T-helper 1 cell treated with Interleukin-12 subunit alpha and Interleukin-12 subunit beta and Interleukin-4 antibody, amounts not matched to agents 30 ng/mL and 1 ng/mL, for 36 hours (primary cell): ENCODE measurements at regions not wholly inside any gene's neighbourhood (a gene's known extent, or its start where the extent isn't known, plus 50 kb on each side); places are given as distances from the start of the nearest gene placed in this dataset.
"Not testable (repeated sequence)": the region's sequence is repeated elsewhere in the genome, so short reads cannot be mapped to it uniquely, and the experiment has no call there.

ENCODE experiments used
- intact Hi-C: fragments of 100-400 bp; cut with micrococcal nuclease; formaldehyde crosslinking; loops from one replicate; pipeline ENCODE4 v1.15.1; 2024

DNA sequence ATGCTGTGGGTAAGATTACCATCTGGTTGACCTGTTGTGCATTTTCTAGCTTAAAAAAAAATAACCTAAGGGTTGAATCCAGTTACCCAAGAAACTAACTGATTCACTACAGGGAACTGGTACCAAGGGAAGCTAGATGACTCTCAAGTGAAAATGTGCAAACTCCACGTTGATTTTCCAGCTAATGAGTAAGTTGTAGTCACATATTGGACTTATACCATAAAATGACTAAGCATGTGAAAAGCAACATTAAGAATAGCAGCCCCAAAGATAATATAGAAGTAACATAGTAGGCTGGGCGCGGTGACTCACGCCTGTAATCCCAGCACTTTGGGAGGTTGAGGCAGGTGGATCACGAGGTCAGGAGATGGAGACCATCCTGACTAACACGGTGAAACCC is 270.9 kb downstream of the SPRY1 start:
- intact Hi-C loops, result no loop called here

DNA sequence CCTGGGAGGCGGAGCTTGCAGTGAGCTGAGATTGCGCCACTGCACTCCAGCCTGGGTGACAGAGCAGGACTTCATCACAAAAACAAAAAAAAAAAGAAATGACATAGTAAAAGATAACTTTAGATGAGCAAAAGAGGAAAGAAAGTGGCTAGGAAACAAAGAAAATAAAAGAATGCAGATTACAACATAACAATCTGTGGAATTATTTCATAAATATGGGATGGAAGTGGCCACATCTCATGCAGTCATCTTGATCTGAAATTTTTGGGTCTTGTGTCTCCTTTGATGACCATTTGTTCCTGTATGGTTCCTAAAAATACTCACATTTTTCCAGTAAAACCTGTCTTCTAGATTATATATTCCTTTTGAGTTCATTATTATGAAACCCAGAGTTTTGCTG is 271.4 kb downstream of the SPRY1 start:
- intact Hi-C loops, result no loop called here

DNA sequence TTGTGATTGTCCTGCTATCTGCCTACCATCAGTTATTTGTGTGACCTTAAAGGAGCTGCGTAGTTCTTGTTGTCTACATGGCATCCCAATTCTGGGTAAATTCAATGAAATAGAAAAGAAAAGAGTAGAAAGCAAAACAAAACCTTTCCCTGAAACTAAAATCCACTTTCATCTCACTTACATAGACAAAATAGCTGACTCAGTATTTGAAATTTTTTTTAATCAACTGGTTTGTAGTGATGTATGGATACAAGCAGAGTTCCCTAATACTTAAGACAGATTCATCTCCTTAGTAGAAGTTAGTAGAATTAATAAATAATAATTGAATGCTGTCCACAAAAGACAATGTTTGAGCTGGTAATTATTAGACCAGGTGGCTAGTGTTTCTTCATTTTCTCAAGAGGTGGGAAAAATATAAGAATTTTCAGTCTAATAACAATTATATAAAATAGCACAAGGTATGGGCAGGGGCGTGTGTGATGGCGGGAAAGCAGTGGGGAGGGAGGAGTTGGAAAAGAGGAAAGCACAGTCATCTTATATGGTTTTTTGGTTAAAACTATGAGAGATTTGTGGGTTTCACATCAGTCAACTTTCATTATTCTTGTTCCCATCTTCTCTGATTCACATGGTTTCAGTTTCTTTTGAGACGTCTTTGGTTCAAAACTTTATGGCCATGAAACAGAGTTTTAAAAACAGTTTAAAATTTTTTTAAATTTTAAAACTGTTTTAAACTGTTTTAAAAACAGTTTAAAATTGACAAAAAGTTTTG is 275.2 kb downstream of the SPRY1 start:
- intact Hi-C loops, result loop anchor here (1.0 to 10.0 kb wide), 5 partner anchors 70 to 907 kb away; partner anchors contain the start of genes NUDT6 and SPRY1

DNA sequence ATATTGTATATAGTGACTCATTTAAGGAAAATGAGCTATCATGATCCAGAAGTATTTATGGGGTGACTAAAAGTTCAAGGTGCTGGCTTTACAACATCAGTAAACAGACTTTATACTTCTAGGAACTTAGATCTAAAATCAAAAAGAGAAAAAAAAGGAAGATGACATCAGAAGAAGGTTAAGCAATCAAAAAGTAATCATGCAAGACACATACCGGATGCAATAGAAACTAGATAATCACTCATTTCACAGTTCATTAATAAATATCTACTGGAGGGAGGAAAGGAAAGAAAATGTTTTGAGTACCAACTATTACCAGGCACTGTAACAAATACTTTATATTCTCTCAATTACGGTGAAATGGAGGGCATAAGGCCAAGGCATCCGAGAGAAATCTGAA is 276.4 kb downstream of the SPRY1 start:
- intact Hi-C loops, result loop anchor here (1.0 to 10.0 kb wide), 5 partner anchors 71 to 908 kb away; partner anchors contain the start of genes NUDT6 and SPRY1

DNA sequence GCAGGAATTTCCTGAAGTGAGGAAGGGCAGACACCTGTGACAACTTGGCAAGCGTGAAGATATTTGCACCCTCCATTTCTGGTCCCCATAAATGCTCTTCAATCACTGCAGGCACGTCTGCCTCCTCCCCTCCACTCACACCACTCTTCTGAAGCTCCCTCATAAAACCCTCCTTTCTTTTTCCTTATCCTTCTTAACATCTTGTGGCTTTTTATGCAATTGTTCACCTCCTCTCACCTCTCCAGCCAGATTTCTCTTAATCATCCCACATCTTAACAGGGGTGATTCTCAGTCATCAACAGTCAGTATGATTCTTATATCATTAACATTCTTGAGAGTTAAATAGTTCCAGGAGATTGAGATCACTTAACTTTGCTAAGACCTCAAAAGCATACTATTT is 277.4 kb downstream of the SPRY1 start:
- intact Hi-C loops, result loop anchor here (2.0 to 10.0 kb wide), 3 partner anchors 72 to 909 kb away; partner anchors contain the start of gene NUDT6

DNA sequence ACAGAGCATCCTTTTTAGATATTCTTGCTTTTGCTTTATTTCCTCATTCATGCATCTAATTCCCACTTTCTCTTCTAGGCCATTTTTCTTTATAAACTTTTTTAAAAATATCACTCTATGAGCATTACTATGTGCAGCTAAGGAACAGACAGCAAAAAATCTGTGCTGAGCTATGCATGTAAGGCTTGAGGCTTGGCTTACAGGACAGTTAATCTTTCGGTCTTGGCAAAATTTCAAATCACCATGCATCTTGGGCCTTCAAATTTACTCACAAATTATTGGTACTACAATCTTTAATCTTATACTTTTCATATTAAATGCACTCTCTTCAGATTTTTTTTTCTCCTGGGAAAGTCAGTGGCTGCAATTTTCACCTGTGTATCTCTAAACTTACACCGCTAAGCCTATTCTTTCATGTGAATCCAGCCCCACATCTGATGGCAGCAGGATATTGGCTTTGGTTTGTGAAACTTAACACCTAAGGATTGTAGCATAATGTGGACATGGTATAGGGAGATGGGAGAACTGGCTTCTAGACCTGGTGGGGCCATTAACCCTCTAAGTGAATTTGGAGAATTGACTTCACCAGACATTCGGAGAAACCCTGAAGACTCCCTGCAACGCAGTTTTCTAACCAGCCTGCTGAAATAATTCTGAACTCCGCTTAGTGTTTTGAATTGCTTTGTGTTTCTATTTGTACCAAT is 278.3 kb downstream of the SPRY1 start:
- intact Hi-C loops, result loop anchor here (5.0 to 10.0 kb wide), 2 partner anchors 73 to 910 kb away; no protein-coding TSS in a partner anchor

DNA sequence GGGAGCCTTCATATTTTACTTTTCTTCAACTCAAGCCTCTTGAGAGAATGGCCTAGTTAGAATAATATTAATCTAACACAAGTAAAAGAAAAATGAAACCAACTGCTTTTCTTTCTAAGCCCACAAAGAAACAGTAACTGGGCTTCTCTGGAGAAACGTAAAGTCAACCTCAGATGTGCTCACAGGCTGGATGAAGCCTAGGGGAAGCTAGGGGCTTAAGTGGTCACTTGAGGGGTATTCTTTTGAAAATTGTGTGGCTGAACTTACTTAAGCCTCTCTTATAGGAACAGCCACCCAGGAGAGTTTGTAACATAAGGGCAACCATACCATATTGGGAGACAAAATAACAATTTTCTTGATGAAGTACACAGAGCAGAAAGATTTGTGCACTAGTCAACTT is 279.0 kb downstream of the SPRY1 start:
- intact Hi-C loops, result loop anchor here (10.0 kb wide), 1 partner anchor 911 kb away; no protein-coding TSS in a partner anchor

DNA sequence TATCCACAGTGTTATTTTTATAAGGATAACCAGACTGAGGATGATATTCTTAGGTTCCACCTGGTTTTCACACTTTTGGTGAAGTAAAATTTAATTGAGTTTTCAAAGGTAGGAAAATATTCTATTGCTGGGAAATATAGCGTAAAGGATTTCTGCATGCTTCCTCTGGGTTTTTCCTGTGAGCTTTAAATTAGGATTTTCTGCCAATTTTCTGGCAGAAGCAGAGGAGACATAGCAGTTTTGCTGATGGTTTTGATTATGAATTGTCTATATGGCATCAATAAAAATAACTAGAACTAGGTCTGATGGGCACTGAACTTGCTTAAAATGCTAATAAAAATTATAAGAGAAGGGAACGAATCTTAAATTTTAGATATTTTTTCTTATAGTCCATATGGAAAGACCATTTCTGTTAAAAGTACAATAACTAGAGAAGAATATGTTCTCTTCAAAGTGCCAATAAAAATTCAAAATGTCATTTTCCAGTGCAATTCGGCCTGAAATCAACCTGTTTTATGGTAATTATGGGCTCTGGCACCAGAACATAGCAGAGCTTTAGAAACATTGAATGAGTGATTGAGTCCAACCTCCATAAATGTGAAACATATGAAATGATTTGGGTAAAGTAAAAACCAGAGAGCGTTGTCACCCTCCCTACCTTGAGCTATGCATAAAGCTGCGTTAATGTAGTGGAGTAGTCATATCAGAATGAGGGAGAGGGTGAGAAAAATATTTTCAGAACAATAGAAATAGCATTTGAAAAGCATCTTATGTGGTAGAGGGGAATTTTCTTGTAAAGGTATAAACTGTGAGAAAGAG is 279.7 kb downstream of the SPRY1 start:
- intact Hi-C loops, result loop anchor here (10.0 kb wide), 1 partner anchor 911 kb away; no protein-coding TSS in a partner anchor

DNA sequence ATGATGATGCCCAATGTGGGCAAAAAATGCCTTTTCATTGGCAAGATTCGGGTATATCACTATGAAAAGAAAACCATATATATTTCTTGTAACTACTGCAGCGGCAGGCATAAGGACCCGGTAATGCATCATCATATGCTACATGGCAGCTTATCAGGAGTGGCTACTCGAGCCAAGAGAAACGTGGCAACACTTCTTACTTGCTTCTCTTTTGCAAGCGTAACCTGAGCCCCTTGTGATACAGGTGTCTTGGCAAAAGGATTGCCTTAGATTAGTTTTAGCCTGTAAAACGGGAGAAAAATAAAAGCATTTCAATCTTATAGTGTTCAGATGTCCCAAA is 280.3 kb downstream of the SPRY1 start:
- intact Hi-C loops, result loop anchor here (10.0 kb wide), 1 partner anchor 912 kb away; no protein-coding TSS in a partner anchor

DNA sequence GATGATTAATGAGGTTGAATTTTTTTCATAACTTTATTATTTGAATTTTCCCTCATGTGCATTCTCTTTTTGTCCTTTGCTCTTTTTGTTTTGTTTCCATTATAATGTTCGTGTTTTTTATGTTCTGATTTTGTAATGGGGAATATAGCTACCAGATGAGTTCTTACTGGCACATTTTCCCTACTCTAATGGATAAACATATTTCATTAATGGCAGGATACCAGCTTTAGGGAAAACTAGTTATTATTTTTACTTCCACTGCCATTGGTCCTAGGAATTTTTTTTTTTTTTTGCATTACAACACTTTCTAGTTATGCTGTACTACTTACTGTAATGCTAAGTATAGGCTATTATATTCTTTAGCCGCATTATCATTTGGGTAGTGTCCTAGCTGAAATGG is 286.3 kb downstream of the SPRY1 start:
- intact Hi-C loops, result no loop called here

DNA sequence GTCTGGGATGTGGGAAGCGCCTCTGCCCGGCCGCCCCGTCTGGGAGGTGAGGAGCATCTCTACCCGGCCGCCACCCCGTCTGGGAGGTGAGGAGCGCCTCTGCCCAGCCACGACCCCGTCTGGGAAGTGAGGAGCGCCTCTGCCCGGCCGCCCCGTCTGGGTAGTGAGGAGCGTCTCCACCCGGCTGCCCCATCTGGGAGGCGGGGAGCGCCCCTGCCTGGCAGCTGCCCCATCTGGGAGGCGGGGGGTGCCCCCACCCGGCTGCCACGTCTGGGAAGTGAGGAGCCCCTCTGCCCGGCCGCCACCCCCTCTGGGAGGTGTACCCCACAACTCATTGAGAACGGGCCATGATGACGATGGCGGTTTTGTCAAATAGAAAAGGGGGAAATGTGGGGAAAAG is 288.3 kb downstream of the SPRY1 start:
- intact Hi-C loops, result not testable (repeated sequence)

DNA sequence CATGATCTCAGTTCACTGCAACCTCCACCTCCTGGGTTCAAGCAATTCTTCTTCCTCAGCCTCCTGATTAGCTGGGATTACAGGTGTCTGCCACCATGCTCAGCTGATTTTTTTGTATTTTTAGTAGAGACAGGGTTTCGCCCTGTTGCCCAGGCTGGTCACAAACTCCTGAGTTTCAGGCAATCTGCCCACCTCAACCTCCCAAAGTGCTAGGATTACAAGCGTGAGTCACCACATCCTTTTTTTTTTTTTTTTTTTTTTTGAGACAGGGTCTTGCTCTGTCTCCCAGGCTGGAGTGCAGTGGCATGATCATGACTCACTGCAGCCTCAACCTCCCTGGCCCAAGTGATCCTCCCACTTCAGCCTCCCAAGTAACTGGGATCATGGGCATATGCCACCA is 298.9 kb downstream of the SPRY1 start:
- intact Hi-C loops, result not testable (repeated sequence)

DNA sequence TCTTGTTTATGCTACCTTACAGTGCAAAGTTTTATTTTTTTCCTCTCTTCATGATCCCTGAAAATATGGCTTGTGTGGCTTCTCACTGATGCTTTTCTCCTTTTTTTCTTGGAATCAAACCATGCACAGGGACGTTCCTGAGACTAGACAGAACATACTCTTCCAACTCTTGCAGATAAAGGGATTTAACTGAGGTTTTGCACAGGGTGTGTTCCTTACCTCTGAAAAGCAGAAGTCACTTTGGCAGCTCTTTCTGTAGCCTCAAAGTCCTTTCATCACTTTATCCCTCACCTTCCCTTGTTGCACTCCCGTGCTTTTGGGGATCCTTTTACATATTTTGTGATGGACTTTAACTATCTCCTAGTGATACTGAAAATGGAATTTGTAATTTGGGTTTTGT is 300.1 kb downstream of the SPRY1 start:
- intact Hi-C loops, result no loop called here

DNA sequence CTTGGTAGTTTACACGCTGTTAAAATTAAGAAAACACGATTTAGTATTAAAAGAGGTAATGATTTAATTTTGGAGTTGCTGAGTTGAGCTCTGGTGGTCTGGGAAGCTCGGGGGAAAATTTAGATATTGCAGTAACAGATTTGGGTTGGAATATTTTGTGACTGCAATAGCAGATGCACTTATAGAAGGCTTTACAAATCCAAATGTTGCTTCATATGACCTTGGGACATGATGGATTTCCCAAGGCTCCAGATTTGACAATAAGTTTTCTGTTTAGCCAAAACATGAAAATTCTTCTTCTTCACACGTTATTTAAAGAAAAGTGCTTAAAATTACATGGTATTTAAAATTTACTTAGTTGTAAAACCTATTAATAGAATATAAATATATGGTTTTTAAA is 302.0 kb downstream of the SPRY1 start:
- intact Hi-C loops, result no loop called here

DNA sequence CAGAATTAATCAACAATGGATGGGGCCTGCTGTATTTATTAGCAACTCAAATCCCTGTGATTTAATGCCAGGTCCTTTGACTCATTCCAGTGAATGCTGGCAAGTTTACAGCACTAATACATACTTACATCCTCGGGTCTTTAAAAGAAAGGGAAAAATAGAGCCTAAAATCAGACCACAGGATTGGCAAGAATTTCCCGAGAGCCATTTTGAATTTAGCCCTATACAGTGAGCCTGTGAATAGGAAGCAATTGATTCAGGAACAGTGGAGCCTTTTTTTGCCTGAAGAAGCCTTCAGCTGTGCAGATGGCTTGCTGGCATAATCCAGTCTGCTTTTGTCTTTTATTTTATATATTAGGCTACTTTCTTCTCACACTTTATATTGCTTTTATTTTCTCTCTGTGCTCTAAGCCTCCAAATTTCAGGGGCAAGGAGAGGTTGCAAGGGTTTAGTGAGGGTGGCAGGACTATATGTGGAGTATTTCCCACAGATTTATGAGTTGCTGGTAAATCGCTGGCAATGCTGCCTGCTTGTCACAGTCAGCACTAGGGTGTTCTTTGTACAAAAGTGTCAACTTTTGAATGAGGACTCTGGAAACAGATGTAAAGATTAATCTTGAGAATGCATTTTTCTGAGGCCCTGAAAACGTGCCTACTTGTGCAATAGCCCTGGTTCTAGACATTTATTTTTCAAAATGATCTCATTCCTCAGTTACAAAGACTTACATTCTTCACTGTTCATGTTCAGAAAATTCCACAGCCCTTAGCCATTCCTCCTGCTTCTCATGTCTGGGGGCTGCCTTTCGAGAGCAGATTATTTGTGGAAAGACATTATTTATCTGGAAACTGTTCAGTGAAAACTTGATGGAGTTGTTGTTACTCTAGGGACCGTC is 303.5 kb downstream of the SPRY1 start:
- intact Hi-C loops, result no loop called here

DNA sequence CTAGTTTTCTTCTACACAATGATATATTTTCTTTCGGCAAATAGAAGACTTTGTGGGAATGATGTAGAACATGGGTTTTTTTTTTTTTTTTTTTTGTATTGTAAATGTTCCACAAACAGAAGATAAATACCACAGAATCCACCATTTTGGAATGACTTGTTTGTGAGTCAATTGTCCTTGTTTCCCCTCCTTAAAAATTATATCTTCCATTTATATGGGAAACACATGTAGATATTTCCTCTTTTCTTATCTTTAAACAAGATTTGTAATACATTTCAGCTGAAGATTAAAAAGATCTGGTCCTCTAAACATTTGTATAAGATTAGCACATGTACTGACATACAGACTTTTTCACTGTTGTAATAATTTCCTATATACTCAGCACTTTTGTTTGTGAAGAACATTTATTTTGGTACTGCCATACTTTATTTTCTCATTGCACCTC is 304.6 kb downstream of the SPRY1 start:
- intact Hi-C loops, result no loop called here

DNA sequence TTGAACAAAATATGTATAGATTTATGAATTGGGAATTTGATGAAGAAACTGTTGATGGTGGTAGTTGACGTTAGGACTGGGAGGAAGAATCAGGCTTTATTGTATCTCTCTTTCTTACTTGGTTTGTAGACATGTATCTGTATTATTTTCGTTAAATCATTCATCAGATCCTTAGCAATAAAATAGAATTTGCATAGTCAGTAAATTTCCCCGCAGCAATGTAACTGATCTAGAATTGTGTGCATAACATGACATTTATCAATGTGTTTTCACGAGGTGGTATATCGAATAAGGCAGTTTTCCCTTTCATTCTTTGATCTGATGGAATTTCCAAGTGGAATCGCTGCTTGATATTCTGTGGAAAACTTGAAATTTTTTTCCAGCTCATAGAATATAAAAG is 308.8 kb downstream of the SPRY1 start:
- intact Hi-C loops, result no loop called here

DNA sequence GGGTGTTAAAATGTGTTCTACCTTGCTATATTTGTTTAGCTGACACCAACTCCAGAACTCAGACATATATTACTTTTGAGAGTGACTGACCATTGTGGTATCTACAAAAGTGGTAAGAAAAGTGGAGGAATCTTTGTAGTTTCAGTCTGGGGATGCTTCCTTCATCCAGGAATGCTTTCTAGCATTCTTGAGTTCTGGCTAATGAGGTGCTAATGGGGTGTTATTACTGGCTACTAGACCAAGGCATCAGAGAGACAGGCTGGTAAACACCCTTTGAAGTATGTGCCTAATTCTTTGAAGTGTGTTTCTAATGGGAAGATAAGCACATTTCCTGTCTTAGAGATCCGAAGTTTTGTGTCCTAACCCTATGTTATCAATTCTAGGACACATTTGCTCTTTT is 310.4 kb downstream of the SPRY1 start:
- intact Hi-C loops, result no loop called here

DNA sequence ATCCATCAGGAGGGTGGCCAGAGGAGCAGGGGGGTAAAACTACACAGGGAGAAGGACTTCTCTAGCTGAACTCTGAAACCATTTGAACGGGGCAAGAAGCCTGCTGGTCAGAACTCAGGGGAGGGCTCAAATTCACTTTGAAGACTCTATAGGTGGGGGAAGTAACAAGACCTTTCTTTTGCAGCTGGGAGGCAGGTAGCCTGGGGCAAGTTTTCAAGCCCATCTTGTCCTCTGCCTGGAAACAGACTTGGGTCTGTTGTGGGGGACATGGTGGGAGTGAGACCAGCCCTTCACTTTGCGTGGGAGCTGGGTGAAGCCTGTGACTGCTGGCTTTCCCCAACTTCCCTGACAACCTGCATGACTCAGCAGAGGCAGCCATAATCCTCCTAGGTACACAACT is 312.3 kb downstream of the SPRY1 start:
- intact Hi-C loops, result no loop called here

DNA sequence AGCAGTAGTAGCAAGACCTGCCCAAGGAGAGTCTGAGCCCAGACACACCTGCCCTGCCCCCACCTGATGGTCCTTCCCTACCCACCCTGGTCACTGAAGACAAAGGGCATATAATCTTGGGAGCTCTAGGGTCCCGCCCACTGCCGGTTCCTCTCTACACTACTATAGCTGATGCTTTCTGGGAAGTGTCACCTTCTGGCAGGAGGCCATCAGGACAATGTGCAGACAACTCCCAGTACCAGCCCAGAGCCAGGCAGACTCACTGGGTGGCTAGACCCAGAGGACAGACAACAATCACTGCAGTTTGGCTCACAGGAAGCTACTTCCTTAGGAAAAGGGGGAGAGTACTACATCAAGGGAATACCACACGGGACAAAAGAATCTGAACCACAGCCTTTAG is 312.7 kb downstream of the SPRY1 start:
- intact Hi-C loops, result no loop called here

DNA sequence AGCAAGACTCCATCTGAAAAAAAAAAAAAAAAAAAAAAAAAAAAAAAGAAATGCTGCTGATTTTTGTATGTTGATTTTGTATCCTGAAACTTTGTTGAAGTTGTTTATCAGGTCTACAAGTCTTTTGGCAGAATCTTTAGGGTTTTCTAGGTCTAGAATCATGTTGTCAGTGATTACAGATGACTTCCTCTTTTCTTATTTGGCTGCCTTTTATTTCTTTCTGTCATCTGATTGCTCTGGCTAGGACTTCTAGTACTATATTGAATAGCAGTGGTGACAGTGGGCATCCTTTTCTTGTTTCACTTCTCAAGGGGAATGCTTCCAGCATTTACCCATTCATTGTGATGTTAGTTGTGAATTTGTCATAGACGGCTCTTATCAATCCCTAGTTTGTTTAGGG is 334.4 kb downstream of the SPRY1 start:
- intact Hi-C loops, result no loop called here
